Neural crest cell (in vitro differentiated cells): ENCODE measurements at regions not wholly inside any gene's neighbourhood (a gene's known extent, or its start where the extent isn't known, plus 50 kb on each side); places are given as distances from the start of the nearest gene placed in this dataset.

Experiments
- DNase-seq: peaks from one replicate; pipeline ENCODE4 v3.0.0; 2021; ENCODE audit warnings: low read depth, mixed read lengths, low spot score
- H3K27ac Mint-ChIP-seq: one replicate; pipeline ENCODE4 v1.8.0; 2021; ENCODE audit warnings: mild to moderate bottlenecking, mixed read lengths; ENCODE audit not compliant: unreplicated experiment
- H3K27me3 Mint-ChIP-seq: 2 replicates; pipeline ENCODE4 v1.8.0; 2021; ENCODE audit warnings: low read depth, mild to moderate bottlenecking, mixed read lengths
- H3K36me3 Mint-ChIP-seq: 2 replicates; pipeline ENCODE4 v1.8.0; 2021; ENCODE audit warnings: low read depth, mild to moderate bottlenecking, mixed read lengths
- H3K4me1 Mint-ChIP-seq: 2 replicates; pipeline ENCODE4 v1.8.0; 2021; ENCODE audit warnings: mixed read lengths
- H3K4me3 Mint-ChIP-seq: one replicate; pipeline ENCODE4 v1.8.0; 2021; ENCODE audit warnings: mild to moderate bottlenecking, mixed read lengths
- H3K9me3 Mint-ChIP-seq: 2 replicates; pipeline ENCODE4 v1.8.0; 2021; ENCODE audit warnings: mixed read lengths
- TF ChIP-seq, protein P1 (sequence below): fragments of 200-600 bp; sonication (generic); conservative IDR thresholded peaks from 2 replicates; pipeline ENCODE4 v1.5.0; 2021; ENCODE audit warnings: antibody characterized with exemption, mild to moderate bottlenecking

DNA sequence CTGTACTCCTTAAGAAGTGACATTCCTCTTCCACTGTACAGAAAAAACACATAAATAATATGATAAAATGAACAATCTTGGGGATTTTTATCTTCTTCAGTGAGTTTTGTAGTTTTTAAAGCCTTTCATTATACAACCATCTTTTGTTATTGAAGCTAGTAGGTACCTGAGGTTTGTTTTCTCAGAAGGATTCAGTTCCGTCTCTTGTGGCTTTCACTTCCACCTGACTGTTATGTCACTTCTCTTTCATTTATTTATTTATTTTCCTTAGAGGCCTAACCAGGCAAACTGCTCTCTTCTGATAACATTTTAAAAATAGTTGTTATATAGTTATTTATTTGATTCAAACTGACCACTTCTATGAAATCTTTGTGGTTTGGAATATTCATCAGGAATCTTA, 464.2 kb downstream of the CCDC85A start:
- no peaks in the 10 kb centered on the region for H3K36me3 Mint-ChIP-seq
- no peaks in the 10 kb centered on the region for H3K4me1 Mint-ChIP-seq
- DNase-seq: no peak
- TF ChIP-seq, protein P1, sequence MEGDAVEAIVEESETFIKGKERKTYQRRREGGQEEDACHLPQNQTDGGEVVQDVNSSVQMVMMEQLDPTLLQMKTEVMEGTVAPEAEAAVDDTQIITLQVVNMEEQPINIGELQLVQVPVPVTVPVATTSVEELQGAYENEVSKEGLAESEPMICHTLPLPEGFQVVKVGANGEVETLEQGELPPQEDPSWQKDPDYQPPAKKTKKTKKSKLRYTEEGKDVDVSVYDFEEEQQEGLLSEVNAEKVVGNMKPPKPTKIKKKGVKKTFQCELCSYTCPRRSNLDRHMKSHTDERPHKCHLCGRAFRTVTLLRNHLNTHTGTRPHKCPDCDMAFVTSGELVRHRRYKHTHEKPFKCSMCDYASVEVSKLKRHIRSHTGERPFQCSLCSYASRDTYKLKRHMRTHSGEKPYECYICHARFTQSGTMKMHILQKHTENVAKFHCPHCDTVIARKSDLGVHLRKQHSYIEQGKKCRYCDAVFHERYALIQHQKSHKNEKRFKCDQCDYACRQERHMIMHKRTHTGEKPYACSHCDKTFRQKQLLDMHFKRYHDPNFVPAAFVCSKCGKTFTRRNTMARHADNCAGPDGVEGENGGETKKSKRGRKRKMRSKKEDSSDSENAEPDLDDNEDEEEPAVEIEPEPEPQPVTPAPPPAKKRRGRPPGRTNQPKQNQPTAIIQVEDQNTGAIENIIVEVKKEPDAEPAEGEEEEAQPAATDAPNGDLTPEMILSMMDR: no peak
- no peak overlapping the region for H3K27ac Mint-ChIP-seq
- no peak overlapping the region for H3K4me3 Mint-ChIP-seq
- peaks cover 31% of the 10 kb centered on the region for H3K27me3 Mint-ChIP-seq
- H3K9me3 Mint-ChIP-seq: no peaks in the 10 kb centered on the region

DNA sequence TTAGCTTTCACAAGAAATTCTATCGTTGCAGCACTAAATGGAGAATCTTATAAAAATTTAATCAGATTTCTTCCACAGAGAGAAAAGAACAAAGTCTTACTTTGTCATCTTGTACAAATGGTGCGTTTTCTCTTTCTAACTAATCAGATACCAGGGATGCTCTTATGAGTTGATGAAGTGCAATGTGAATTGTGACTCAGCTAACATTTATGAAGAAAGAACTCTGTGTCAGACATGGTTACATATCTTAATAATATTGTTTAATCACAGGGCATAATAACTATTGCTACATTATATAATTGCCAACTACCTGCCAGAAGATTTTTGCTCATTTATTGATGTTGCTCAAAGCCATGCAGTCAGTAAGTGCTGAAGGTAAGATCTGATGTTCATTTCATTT, 465.0 kb downstream of the CCDC85A start:
- no peaks in the 10 kb centered on the region for H3K4me1 Mint-ChIP-seq
- TF ChIP-seq, protein P1: no peak
- H3K27ac Mint-ChIP-seq: no peak overlapping the region
- H3K27me3 Mint-ChIP-seq: peaks cover 25% of the 10 kb centered on the region
- DNase-seq: no peak
- H3K9me3 Mint-ChIP-seq: no peaks in the 10 kb centered on the region
- H3K4me3 Mint-ChIP-seq: no peak overlapping the region
- no peaks in the 10 kb centered on the region for H3K36me3 Mint-ChIP-seq

DNA sequence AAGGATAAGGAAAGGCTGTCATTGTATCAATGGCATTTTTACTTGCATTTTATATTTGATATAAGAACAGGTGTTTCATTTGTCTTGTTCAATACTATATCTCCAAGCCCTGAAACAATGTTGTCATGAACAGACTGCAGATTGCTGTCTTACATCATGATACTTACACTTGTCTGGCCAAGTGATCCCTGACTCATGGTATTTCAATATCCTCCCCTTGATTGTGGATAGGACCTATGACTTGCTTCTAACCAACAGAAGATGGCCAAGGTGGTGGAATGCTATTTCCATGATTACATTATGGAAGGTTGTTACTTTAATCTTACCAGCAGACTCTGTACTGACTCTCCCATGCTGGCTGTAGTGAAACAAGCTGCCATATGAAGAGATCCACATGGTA, 471.1 kb downstream of the CCDC85A start:
- no peak for DNase-seq
- Mint-ChIP-seq H3K4me1 (no peaks in the 10 kb centered on the region), H3K4me3 (no peak overlapping the region), H3K27me3 (peaks cover 17% of the 10 kb centered on the region), H3K36me3 (no peaks in the 10 kb centered on the region), H3K27ac (no peak overlapping the region), H3K9me3 (no peaks in the 10 kb centered on the region)
- TF ChIP-seq, protein P1: no peak

DNA sequence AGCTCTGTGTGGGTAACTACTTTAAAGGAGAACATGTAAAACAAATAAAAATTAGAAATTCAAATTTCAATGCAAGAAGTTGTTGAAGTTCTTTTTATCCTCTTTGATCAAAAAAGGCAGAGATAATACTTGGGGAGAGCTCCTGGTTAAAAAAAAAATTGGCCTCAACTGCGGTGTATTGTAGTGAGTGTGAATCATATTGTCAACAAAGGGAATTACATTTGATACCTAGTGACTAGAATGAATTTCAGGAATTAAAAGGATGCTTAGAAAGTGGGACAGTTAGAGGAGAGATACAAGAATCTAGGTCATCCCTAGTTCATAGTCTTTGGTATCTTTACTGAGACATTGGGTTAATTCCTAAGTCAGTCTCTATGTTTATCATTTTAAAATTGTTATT, 473.0 kb downstream of the CCDC85A start:
- TF ChIP-seq, protein P1: no peak
- Mint-ChIP-seq H3K27ac (no peak overlapping the region), H3K9me3 (no peaks in the 10 kb centered on the region), H3K4me1 (no peaks in the 10 kb centered on the region), H3K4me3 (no peak overlapping the region), H3K27me3 (peaks cover 10% of the 10 kb centered on the region), H3K36me3 (no peaks in the 10 kb centered on the region)
- DNase-seq: no peak

DNA sequence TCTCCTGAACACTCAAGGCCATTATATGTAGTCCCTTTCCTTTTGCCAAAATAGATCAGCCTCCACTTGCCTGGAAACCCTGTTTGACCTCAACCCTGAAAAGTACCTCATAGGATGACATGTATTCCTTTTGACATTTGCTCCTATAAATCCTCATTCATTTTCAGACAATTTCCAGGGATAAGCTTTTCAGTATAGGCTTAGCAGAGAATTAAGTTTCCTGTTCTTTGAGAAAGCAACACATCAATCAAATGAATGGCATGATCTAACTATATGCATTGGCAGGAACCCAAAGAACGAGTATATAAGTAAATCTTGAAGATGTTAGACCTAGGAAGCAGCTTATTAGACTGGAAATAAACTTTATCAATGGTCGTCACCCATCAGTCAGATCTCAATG, 483.0 kb downstream of the CCDC85A start:
- TF ChIP-seq, protein P1: no peak
- Mint-ChIP-seq H3K36me3 (no peaks in the 10 kb centered on the region), H3K27me3 (no peaks in the 10 kb centered on the region), H3K27ac (no peak overlapping the region), H3K4me3 (no peak overlapping the region), H3K9me3 (no peaks in the 10 kb centered on the region), H3K4me1 (no peaks in the 10 kb centered on the region)
- DNase-seq: no peak
